Sigmoid colon (tissue), 4 donors: ENCODE measurements at regions not wholly inside any gene's neighbourhood (a gene's known extent, or its start where the extent isn't known, plus 50 kb on each side); places are given as distances from the start of the nearest gene placed in this dataset.

ENCODE experiments used
- EP300 ChIP-seq, 4 donors: sonication (generic); formaldehyde crosslinking; IDR thresholded peaks; one replicate each; pipeline ENCODE4 v1.6.1; 2017; ENCODE audit warnings: antibody characterized with exemption in 4 of 4
- POLR2A ChIP-seq, 2 donors: fragments of 450-650 bp; IDR thresholded peaks; one replicate each; pipeline ENCODE4 v1.6.1; 2016; ENCODE audit warnings: antibody characterized with exemption in 2 of 2, mild to moderate bottlenecking in 2 of 2, moderate library complexity in 2 of 2
- POLR2AphosphoS5 ChIP-seq, 4 donors: sonication (generic); formaldehyde crosslinking; IDR thresholded peaks; one replicate each; pipeline ENCODE4 v1.6.1; 2017; ENCODE audit warnings: antibody characterized with exemption in 4 of 4
- TF ChIP-seq, protein P1 (sequence below), 4 experiments: fragments of 450-650 bp in 3 of 4; fragments of 200-600 bp in 1 of 4; IDR thresholded peaks; one replicate each; pipeline ENCODE4 v1.5.1; 2016 to 2019; ENCODE audit warnings: antibody characterized with exemption in 4 of 4, mild to moderate bottlenecking in 3 of 4, moderate library complexity in 2 of 4

DNA sequence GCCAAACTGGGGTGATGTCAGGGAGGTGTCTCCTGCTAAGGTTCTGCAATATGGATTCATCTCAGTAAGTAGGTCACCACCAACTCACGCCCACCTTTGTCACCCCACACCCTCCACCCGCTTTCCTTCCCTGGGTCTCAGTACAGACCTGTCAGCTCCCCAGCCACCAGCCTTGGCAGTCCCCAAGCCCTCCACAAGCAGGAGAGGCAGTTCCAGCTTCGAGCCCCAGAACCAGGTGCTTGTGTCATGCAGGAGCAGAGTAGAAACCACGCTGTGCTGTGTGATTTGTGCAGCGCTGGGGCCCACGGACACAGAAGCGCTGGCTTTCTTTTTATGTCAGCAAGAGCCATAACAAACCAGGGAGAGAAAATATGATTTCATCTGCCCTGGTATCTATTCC lies 89.0 kb upstream of the CDH4 start:
- TF ChIP-seq POLR2A (IDR thresholded peaks at IDR 0.05) (no peak), POLR2AphosphoS5 (IDR thresholded peaks at IDR 0.05) (no peak), EP300 (IDR thresholded peaks at IDR 0.05) (no peak)
- TF ChIP-seq, protein P1, sequence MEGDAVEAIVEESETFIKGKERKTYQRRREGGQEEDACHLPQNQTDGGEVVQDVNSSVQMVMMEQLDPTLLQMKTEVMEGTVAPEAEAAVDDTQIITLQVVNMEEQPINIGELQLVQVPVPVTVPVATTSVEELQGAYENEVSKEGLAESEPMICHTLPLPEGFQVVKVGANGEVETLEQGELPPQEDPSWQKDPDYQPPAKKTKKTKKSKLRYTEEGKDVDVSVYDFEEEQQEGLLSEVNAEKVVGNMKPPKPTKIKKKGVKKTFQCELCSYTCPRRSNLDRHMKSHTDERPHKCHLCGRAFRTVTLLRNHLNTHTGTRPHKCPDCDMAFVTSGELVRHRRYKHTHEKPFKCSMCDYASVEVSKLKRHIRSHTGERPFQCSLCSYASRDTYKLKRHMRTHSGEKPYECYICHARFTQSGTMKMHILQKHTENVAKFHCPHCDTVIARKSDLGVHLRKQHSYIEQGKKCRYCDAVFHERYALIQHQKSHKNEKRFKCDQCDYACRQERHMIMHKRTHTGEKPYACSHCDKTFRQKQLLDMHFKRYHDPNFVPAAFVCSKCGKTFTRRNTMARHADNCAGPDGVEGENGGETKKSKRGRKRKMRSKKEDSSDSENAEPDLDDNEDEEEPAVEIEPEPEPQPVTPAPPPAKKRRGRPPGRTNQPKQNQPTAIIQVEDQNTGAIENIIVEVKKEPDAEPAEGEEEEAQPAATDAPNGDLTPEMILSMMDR (IDR thresholded peaks at IDR 0.05), result no peak
